ENCODE measurements at regions not wholly inside any gene's neighbourhood (a gene's known extent, or its start where the extent isn't known, plus 50 kb on each side); places are given as distances from the start of the nearest gene placed in this dataset.

- Histone ChIP-seq H3K36me3 (ENCODE audit: control insufficient read depth, insufficient read depth, low read length) (no peaks in the 10 kb centered on the region), H2AFZ (ENCODE audit: low read depth, low read length) (no peak overlapping the region), H3K9me3 (replicated peaks; ENCODE audit: control insufficient read depth, insufficient read depth, low read depth, low read length) (no peaks in the 10 kb centered on the region), H3K9me1 (ENCODE audit: control insufficient read depth, insufficient read depth, low read length) (no peaks in the 10 kb centered on the region), H3K27ac (ENCODE audit: extremely low read depth, low read depth, low read length) (no peak overlapping the region), H3K9ac (ENCODE audit: insufficient read depth in 1 of 2, low read depth in 2 of 2, low read length in 2 of 2) (no peak overlapping the region), H3K27me3 (ENCODE audit: control insufficient read depth in 2 of 2, insufficient read depth in 2 of 2, low read length in 2 of 2) (no peaks in the 10 kb centered on the region), H3K4me3 (no peak overlapping the region), H3K79me2 (ENCODE audit: control insufficient read depth, insufficient read depth, low read length) (no peaks in the 10 kb centered on the region), H3K4me2 (ENCODE audit: insufficient read depth, low read length) (no peak overlapping the region), H3K4me1 (replicated peaks in 1 of 2; ENCODE audit: control insufficient read depth in 2 of 2, insufficient read depth in 2 of 2, low read length in 2 of 2) (no peaks in the 10 kb centered on the region), H4K20me1 (replicated peaks; ENCODE audit: control insufficient read depth, insufficient read depth, low read length) (no peaks in the 10 kb centered on the region)
- intact Hi-C loops (cut with micrococcal nuclease): no loop called here
- ChIA-PET CTCF (ENCODE audit: low intra/inter-chr PET ratio) (no interaction called here), POLR2A (interaction anchor here (0.9 kb wide), 1 partner anchor 29 kb away, joined by 4 read pairs; no protein-coding TSS in a partner anchor)
- WGBS (ENCODE audit: insufficient coverage, low coverage, missing lambda C conversion rate): 0% methylated on average over 4 of the region's 6 CpGs
- no peak for FAIRE-seq
- no TSS peak for BruUV-seq (replicated peaks)
- in situ Hi-C loops (cut with MboI): no loop called here
- DNase-seq (ENCODE audit: extremely low read depth in 1 of 4, low spot score in 3 of 4): no peak
- ATAC-seq: no peak
- TF ChIP-seq, protein P1, sequence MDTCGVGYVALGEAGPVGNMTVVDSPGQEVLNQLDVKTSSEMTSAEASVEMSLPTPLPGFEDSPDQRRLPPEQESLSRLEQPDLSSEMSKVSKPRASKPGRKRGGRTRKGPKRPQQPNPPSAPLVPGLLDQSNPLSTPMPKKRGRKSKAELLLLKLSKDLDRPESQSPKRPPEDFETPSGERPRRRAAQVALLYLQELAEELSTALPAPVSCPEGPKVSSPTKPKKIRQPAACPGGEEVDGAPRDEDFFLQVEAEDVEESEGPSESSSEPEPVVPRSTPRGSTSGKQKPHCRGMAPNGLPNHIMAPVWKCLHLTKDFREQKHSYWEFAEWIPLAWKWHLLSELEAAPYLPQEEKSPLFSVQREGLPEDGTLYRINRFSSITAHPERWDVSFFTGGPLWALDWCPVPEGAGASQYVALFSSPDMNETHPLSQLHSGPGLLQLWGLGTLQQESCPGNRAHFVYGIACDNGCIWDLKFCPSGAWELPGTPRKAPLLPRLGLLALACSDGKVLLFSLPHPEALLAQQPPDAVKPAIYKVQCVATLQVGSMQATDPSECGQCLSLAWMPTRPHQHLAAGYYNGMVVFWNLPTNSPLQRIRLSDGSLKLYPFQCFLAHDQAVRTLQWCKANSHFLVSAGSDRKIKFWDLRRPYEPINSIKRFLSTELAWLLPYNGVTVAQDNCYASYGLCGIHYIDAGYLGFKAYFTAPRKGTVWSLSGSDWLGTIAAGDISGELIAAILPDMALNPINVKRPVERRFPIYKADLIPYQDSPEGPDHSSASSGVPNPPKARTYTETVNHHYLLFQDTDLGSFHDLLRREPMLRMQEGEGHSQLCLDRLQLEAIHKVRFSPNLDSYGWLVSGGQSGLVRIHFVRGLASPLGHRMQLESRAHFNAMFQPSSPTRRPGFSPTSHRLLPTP (IDR thresholded peaks at IDR 0.05; ENCODE audit: borderline replicate concordance, extremely low read depth, insufficient read length): no peak
- TF ChIP-seq ELF2 (CRISPR knock-in tag; IDR thresholded peaks at IDR 0.05): no peak
- no peak for TF ChIP-seq SAFB2 (IDR thresholded peaks at IDR 0.05; ENCODE audit: borderline replicate concordance, low read depth, low read length, severe bottlenecking)
- TF ChIP-seq HNRNPLL (IDR thresholded peaks at IDR 0.05; ENCODE audit: low read depth, low read length, poor library complexity, severe bottlenecking): no peak
- no peak for TF ChIP-seq HLTF (IDR thresholded peaks at IDR 0.05)
- no peak for TF ChIP-seq RREB1 (CRISPR knock-in tag; IDR thresholded peaks at IDR 0.05)
- TF ChIP-seq, protein P2, sequence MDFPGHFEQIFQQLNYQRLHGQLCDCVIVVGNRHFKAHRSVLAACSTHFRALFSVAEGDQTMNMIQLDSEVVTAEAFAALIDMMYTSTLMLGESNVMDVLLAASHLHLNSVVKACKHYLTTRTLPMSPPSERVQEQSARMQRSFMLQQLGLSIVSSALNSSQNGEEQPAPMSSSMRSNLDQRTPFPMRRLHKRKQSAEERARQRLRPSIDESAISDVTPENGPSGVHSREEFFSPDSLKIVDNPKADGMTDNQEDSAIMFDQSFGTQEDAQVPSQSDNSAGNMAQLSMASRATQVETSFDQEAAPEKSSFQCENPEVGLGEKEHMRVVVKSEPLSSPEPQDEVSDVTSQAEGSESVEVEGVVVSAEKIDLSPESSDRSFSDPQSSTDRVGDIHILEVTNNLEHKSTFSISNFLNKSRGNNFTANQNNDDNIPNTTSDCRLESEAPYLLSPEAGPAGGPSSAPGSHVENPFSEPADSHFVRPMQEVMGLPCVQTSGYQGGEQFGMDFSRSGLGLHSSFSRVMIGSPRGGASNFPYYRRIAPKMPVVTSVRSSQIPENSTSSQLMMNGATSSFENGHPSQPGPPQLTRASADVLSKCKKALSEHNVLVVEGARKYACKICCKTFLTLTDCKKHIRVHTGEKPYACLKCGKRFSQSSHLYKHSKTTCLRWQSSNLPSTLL (IDR thresholded peaks at IDR 0.05): no peak
- TF ChIP-seq ZNF512 (tag; IDR thresholded peaks at IDR 0.05): no peak
- TF ChIP-seq HDGF (IDR thresholded peaks at IDR 0.05): no peak
These were observed 295.1 kb downstream of the TLE1 start for GRCh38 chr9:81393985-81394811.
